HFF-Myc (cell line): ENCODE measurements at regions not wholly inside any gene's neighbourhood (a gene's known extent, or its start where the extent isn't known, plus 50 kb on each side); places are given as distances from the start of the nearest gene placed in this dataset.

Source experiments
- DNase-seq: peaks from one replicate; pipeline ENCODE4 v3.0.0-alpha.2; 2011; ENCODE audit warnings: low read depth; ENCODE audit errors: extremely low read depth
- H3K4me3 ChIP-seq: replicated peaks from 2 replicates; pipeline ENCODE4 v1.5.1; 2011; ENCODE audit warnings: low read depth, mild to moderate bottlenecking, control low read depth, low read length
- TF ChIP-seq, protein P1 (sequence below): IDR thresholded peaks from 2 replicates; pipeline ENCODE4 v1.5.1; 2012; ENCODE audit warnings: mild to moderate bottlenecking, low read depth, low read length, control low read depth; ENCODE audit errors: missing control alignments

DNA sequence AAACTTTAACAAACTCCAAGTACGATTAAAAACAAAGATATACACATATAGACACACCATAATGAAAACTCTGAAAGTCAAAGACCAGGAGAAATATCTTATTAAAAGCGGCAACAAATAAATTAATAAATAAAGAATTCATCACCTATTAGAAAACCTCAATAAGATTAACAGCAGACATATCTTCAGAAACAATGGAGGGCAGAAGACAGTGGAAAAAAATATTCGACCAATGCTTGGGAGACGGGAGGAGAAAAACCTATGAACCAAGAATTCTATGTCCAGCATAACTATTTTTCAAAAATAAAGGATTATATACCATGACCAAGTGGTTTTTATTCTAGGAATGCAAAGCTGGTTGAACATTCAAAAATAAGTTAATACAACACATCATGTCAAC lies 578.6 kb upstream of the CCNG1 start:
- DNase-seq, result no peak
- H3K4me3 ChIP-seq, result no peak overlapping the region
- TF ChIP-seq, protein P1, sequence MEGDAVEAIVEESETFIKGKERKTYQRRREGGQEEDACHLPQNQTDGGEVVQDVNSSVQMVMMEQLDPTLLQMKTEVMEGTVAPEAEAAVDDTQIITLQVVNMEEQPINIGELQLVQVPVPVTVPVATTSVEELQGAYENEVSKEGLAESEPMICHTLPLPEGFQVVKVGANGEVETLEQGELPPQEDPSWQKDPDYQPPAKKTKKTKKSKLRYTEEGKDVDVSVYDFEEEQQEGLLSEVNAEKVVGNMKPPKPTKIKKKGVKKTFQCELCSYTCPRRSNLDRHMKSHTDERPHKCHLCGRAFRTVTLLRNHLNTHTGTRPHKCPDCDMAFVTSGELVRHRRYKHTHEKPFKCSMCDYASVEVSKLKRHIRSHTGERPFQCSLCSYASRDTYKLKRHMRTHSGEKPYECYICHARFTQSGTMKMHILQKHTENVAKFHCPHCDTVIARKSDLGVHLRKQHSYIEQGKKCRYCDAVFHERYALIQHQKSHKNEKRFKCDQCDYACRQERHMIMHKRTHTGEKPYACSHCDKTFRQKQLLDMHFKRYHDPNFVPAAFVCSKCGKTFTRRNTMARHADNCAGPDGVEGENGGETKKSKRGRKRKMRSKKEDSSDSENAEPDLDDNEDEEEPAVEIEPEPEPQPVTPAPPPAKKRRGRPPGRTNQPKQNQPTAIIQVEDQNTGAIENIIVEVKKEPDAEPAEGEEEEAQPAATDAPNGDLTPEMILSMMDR, result no peak

DNA sequence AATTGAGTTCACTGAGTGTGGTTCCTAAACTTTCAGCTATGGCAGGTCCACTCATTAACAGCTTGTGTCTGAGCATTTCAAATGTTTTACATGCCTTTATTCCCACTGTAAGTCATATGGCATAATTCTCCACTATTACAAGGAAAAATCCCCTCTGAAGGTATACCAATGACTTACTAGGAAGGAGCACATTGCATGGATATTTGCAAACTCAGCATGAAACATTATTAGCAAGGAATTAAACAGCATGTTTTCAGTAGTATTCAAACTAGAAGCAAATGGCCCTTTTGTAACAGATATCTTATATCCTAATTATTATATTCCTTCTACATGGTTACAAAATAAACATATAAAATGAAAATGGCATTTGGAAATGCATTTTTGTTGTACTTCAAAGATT lies 566.4 kb upstream of the CCNG1 start:
- H3K4me3 ChIP-seq, result no peak overlapping the region
- DNase-seq, result no peak
- TF ChIP-seq, protein P1, result no peak

GRCh38 chr5:162882629-162883028 lies 554.8 kb upstream of the CCNG1 start:
- no peak for DNase-seq
- TF ChIP-seq, protein P1, result no peak

GRCh38 chr5:162886717-162887116 lies 550.7 kb upstream of the CCNG1 start:
- TF ChIP-seq, protein P1, result no peak
- no peak overlapping the region for H3K4me3 ChIP-seq
- no peak for DNase-seq

More at GRCh38 chr5:162882629-162883028, 554.8 kb upstream of the CCNG1 start:
- H3K4me3 ChIP-seq, result no peak overlapping the region

DNA sequence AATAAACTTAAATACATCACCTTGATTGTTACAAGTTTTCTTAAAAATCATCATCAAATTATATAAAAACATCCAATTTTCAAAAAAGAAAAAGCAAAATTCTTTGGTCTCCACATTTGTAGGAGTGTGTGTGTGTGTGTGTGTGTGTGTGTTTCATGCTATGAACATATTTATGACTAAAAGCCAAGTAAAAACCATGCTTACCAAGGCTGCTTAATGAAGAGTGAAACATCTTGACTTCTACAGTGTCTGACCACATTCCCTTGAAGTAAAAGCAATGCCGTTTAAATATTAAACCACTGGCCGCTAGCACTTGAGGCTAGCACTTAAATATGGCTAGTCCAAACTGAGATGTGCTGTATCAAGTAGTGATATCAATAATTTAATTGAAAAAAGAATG lies 549.1 kb upstream of the CCNG1 start:
- H3K4me3 ChIP-seq, result no peak overlapping the region
- TF ChIP-seq, protein P1, result no peak
- DNase-seq, result no peak

GRCh38 chr5:162911873-162912272 lies 525.5 kb upstream of the CCNG1 start:
- DNase-seq, result no peak
- H3K4me3 ChIP-seq, result no peak overlapping the region
- TF ChIP-seq, protein P1, result no peak

- TF ChIP-seq, protein P1, result no peak
- H3K4me3 ChIP-seq, result no peak overlapping the region
- DNase-seq, result no peak
Observed at GRCh38 chr5:162916368-162916767, 521.0 kb upstream of the CCNG1 start.
